ENCODE measurements at regions not wholly inside any gene's neighbourhood (a gene's known extent, or its start where the extent isn't known, plus 50 kb on each side); places are given as distances from the start of the nearest gene placed in this dataset.

DNA sequence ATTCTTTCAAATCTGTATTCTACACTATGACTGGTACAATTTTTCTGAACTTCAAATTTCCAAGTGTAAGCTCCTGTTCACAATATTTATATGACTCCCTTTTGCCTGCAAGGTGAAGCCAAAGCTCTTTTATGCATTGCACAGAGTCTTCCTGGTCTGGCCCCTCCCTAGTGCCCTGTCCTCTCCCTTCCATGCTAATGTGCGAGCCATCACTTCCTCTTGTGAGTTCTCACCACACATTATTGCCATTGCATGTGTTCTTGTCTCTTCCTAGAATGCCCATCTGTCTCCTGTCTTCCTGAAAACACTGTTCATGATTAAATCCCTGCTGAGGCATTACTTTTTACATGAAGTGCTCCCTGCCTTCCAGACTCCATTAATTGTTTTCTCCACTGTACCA, 169.9 kb downstream of the MC4R start (continued):
- TF ChIP-seq CTBP2 (IDR thresholded peaks at IDR 0.05; ENCODE audit: borderline replicate concordance, insufficient read depth, insufficient read length, low read length): no peak
- TF ChIP-seq TAF7 (optimal IDR thresholded peaks at IDR 0.05; ENCODE audit: borderline replicate concordance, low read depth, low read length): no peak
- no peak for TF ChIP-seq PHF8 (conservative IDR thresholded peaks at IDR 0.05; ENCODE audit: low read depth, low read length)

Data from H1 (cell line).